ENCODE measurements at regions not wholly inside any gene's neighbourhood (a gene's known extent, or its start where the extent isn't known, plus 50 kb on each side); places are given as distances from the start of the nearest gene placed in this dataset.

DNA sequence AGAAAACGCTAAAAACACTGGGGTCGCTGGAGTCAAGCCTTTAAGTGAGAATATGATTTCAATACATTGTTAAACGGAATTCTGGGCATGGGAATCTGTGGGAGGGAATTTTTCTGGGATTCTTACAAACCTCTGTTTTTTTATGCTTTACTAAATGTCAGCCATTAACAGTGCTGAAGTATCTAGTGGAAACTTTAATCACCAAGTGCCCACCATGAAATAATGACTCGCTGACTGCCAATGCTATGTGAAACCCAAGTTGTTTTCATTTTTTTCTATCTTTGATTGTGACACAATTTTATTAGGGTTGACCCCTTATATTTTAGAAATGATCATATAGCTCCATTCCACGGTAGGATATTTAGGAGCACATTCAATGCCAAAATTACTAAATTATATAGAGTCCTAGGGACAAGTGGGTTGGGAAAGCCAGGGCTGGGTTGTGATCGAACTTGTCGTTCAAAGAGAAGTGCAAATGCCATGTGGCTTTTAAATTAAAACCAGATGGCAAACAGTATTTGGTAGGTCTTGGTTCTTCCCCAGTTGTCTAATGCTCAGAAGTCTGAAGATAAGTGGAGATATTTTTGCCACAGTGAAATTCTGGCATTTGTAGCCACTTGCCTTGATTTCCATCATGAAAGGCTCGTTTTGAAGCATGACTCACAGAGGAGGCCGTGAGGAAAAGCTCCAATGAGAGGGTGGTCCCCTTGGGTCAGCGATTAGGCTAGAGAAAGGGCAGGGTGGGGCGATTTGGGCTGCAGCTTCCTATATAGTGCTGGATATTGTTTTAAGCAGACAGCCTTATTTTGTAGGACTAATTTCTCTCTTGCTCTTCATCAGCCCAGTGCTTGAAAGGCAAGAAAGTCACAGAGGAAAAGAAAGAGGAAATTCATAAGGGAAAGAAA is 254.4 kb upstream of the JAG1 start:
- Histone ChIP-seq H4K20me1 (ENCODE audit: insufficient read depth, low read length) (no peaks in the 10 kb centered on the region), H3K27ac (ENCODE audit: extremely low read length, insufficient read depth, low read length) (no peak overlapping the region), H3K36me3 (replicated peaks in 1 of 2; ENCODE audit: control insufficient read depth in 1 of 2, insufficient read depth in 2 of 2, low read length in 2 of 2) (no peaks in the 10 kb centered on the region), H3K4me3 (replicated peaks in 1 of 3; ENCODE audit: insufficient read depth in 1 of 3, low read depth in 2 of 3, low read length in 3 of 3) (no peak overlapping the region), H3K4me1 (ENCODE audit: insufficient read depth, low read length) (no peaks in the 10 kb centered on the region), H3K27me3 (ENCODE audit: control insufficient read depth in 1 of 2, insufficient read depth in 2 of 2, low read length in 2 of 2) (peaks cover 0 to 5% of the 10 kb centered on the region in 2 experiments; a peak in 1 of 5 replicates), H3K79me2 (ENCODE audit: insufficient read depth, low read length) (no peaks in the 10 kb centered on the region), H3K4me2 (ENCODE audit: low read depth, low read length) (no peak overlapping the region), H3K9me3 (ENCODE audit: low read length) (no peaks in the 10 kb centered on the region), H2AFZ (ENCODE audit: low read length) (no peak overlapping the region), H3K9ac (ENCODE audit: insufficient read depth, low read depth, low read length) (no peak overlapping the region)
- intact Hi-C loops (cut with micrococcal nuclease; ENCODE audit: unreplicated experiment) (no loop called here), in situ Hi-C loops (cut with HindIII; ENCODE audit: extremely low pct_ligation_motif_present, low pct_unique_long_range_greater_than_20kb) (no loop called here)
- 18% methylated on average over 11 of the region's 11 CpGs for WGBS (ENCODE audit: low lambda C conversion rate)
- POLR2A ChIA-PET = no interaction called here
- DNase-seq (ENCODE audit: low spot score) (no peak), FAIRE-seq (no peak), ATAC-seq (no peak)
- CTCF ChIA-PET (ENCODE audit: low intra/inter-chr PET ratio, low total read pairs) = no interaction called here
- no TSS peak for BruUV-seq (replicated peaks)
- TF ChIP-seq, protein P1, sequence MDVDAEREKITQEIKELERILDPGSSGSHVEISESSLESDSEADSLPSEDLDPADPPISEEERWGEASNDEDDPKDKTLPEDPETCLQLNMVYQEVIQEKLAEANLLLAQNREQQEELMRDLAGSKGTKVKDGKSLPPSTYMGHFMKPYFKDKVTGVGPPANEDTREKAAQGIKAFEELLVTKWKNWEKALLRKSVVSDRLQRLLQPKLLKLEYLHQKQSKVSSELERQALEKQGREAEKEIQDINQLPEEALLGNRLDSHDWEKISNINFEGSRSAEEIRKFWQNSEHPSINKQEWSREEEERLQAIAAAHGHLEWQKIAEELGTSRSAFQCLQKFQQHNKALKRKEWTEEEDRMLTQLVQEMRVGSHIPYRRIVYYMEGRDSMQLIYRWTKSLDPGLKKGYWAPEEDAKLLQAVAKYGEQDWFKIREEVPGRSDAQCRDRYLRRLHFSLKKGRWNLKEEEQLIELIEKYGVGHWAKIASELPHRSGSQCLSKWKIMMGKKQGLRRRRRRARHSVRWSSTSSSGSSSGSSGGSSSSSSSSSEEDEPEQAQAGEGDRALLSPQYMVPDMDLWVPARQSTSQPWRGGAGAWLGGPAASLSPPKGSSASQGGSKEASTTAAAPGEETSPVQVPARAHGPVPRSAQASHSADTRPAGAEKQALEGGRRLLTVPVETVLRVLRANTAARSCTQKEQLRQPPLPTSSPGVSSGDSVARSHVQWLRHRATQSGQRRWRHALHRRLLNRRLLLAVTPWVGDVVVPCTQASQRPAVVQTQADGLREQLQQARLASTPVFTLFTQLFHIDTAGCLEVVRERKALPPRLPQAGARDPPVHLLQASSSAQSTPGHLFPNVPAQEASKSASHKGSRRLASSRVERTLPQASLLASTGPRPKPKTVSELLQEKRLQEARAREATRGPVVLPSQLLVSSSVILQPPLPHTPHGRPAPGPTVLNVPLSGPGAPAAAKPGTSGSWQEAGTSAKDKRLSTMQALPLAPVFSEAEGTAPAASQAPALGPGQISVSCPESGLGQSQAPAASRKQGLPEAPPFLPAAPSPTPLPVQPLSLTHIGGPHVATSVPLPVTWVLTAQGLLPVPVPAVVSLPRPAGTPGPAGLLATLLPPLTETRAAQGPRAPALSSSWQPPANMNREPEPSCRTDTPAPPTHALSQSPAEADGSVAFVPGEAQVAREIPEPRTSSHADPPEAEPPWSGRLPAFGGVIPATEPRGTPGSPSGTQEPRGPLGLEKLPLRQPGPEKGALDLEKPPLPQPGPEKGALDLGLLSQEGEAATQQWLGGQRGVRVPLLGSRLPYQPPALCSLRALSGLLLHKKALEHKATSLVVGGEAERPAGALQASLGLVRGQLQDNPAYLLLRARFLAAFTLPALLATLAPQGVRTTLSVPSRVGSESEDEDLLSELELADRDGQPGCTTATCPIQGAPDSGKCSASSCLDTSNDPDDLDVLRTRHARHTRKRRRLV (CRISPR knock-in tag; IDR thresholded peaks at IDR 0.05) = no peak
